ENCODE measurements at regions not wholly inside any gene's neighbourhood (a gene's known extent, or its start where the extent isn't known, plus 50 kb on each side); places are given as distances from the start of the nearest gene placed in this dataset.

GRCh38 chr12:115400011-115400410, 716.0 kb upstream of the TBX3 start:
- no peak for DNase-seq
- Histone ChIP-seq H3K4me2 (replicated peaks; ENCODE audit: extremely low read depth, low read length, poor library complexity, severe bottlenecking) (no peak overlapping the region), H3K36me3 (replicated peaks in 1 of 2; ENCODE audit: control insufficient read depth in 1 of 2, insufficient read depth in 2 of 2, low read length in 2 of 2) (no peaks in the 10 kb centered on the region), H3K4me3 (replicated peaks in 1 of 3; ENCODE audit: low read depth in 2 of 3, low read length in 3 of 3) (no peak overlapping the region), H3K27me3 (ENCODE audit: control insufficient read depth in 2 of 2, insufficient read depth in 2 of 2, low read length in 2 of 2) (no peaks in the 10 kb centered on the region), H2AFZ (ENCODE audit: insufficient read depth, low read depth, low read length, poor library complexity, severe bottlenecking) (no peak overlapping the region), H3K4me1 (ENCODE audit: control insufficient read depth in 1 of 2, insufficient read depth in 2 of 2, low read length in 2 of 2) (no peaks in the 10 kb centered on the region), H4K20me1 (ENCODE audit: insufficient read depth, low read length) (no peaks in the 10 kb centered on the region), H3K27ac (ENCODE audit: low read depth in 1 of 2, low read length in 2 of 2) (no peak overlapping the region), H3K9ac (ENCODE audit: insufficient read depth, low read length, poor library complexity, severe bottlenecking) (no peak overlapping the region), H3K9me3 (replicated peaks in 1 of 2; ENCODE audit: control insufficient read depth in 1 of 2, insufficient read depth in 1 of 2, low read length in 2 of 2) (peaks cover 7 to 8% of the 10 kb centered on the region in 2 donors), H3K79me2 (ENCODE audit: insufficient read depth, low read length) (no peaks in the 10 kb centered on the region)
- Mint-ChIP-seq H3K27ac (no peak overlapping the region), H3K27me3 (ENCODE audit: low read depth in 3 of 3) (peaks cover 2 to 5% (median 4%) of the 10 kb centered on the region in 3 donors), H3K36me3 (no peaks in the 10 kb centered on the region), H3K4me3 (no peak overlapping the region), H3K4me1 (no peaks in the 10 kb centered on the region), H3K9me3 (peaks cover 2 to 18% (median 9%) of the 10 kb centered on the region in 7 donors)
- WGBS (ENCODE audit: insufficient coverage), result 100% methylated on average over 2 of the region's 4 CpGs
- intact Hi-C loops (cut with micrococcal nuclease), result no loop called here
- no peak for TF ChIP-seq CTCF (IDR thresholded peaks at IDR 0.05)

- Histone ChIP-seq H3K4me1 (ENCODE audit: control insufficient read depth in 1 of 2, insufficient read depth in 2 of 2, low read length in 2 of 2) (no peaks in the 10 kb centered on the region), H3K36me3 (replicated peaks in 1 of 2; ENCODE audit: control insufficient read depth in 1 of 2, insufficient read depth in 2 of 2, low read length in 2 of 2) (no peaks in the 10 kb centered on the region), H3K27me3 (ENCODE audit: control insufficient read depth in 2 of 2, insufficient read depth in 2 of 2, low read length in 2 of 2) (peaks cover 0 to 2% of the 10 kb centered on the region in 2 donors), H3K79me2 (ENCODE audit: insufficient read depth, low read length) (no peaks in the 10 kb centered on the region), H4K20me1 (ENCODE audit: insufficient read depth, low read length) (no peaks in the 10 kb centered on the region), H3K4me2 (replicated peaks; ENCODE audit: extremely low read depth, low read length, poor library complexity, severe bottlenecking) (no peak overlapping the region), H2AFZ (ENCODE audit: insufficient read depth, low read depth, low read length, poor library complexity, severe bottlenecking) (no peak overlapping the region), H3K9ac (ENCODE audit: insufficient read depth, low read length, poor library complexity, severe bottlenecking) (no peak overlapping the region), H3K4me3 (replicated peaks in 1 of 3; ENCODE audit: low read depth in 2 of 3, low read length in 3 of 3) (no peak overlapping the region), H3K9me3 (replicated peaks in 1 of 2; ENCODE audit: control insufficient read depth in 1 of 2, insufficient read depth in 1 of 2, low read length in 2 of 2) (peaks cover 7 to 8% of the 10 kb centered on the region in 2 donors), H3K27ac (ENCODE audit: low read depth in 1 of 2, low read length in 2 of 2) (no peak overlapping the region)
- peaks cover 2 to 16% (median 10%) of the 10 kb centered on the region in 7 donors for H3K9me3 Mint-ChIP-seq
- H3K4me3 Mint-ChIP-seq, result no peak overlapping the region
- no peak overlapping the region for H3K27ac Mint-ChIP-seq
- TF ChIP-seq CTCF (IDR thresholded peaks at IDR 0.05), result no peak
- intact Hi-C loops (cut with micrococcal nuclease), result no loop called here
- H3K4me1 Mint-ChIP-seq, result no peaks in the 10 kb centered on the region
- 79% methylated on average over 3 of the region's 4 CpGs for WGBS (ENCODE audit: insufficient coverage)
- H3K27me3 Mint-ChIP-seq (ENCODE audit: low read depth in 3 of 3), result peaks cover 2% of the 10 kb centered on the region in 3 donors
- DNase-seq, result no peak
- no peaks in the 10 kb centered on the region for H3K36me3 Mint-ChIP-seq
Observed at GRCh38 chr12:115398311-115398781, 714.4 kb upstream of the TBX3 start.
